22Rv1 (cell line): ENCODE measurements at regions not wholly inside any gene's neighbourhood (a gene's known extent, or its start where the extent isn't known, plus 50 kb on each side); places are given as distances from the start of the nearest gene placed in this dataset.

Experiments
- ZFX ChIP-seq: fragments of 450-650 bp; IDR thresholded peaks from 2 replicates; pipeline ENCODE4 v1.6.1; 2017; ENCODE audit warnings: antibody characterized with exemption, borderline replicate concordance
- TF ChIP-seq, protein P1 (sequence below): fragments of 450-650 bp; IDR thresholded peaks from 2 replicates; pipeline ENCODE4 v1.5.1; 2017; ENCODE audit warnings: mild to moderate bottlenecking

DNA sequence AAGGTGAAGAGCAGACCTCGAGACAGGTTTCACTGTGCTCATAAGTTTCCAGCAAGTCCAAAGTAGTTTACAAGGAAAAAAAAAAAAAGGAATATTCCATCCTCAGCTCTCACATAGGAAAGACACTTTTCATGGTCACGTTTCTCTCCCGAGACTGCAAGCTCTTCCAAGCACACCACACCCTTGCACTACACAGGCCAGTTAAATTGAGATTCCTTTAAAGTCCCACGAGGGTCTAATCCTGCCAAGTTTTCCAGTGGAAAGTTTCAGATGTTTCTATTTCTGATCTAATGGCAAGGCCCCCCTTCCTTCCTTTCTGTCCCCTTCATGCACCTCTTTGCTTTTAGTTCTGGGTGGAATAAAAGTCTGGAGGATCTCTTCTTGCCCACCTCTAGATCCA lies 67.9 kb upstream of the PCDH19 start:
- TF ChIP-seq, protein P1, sequence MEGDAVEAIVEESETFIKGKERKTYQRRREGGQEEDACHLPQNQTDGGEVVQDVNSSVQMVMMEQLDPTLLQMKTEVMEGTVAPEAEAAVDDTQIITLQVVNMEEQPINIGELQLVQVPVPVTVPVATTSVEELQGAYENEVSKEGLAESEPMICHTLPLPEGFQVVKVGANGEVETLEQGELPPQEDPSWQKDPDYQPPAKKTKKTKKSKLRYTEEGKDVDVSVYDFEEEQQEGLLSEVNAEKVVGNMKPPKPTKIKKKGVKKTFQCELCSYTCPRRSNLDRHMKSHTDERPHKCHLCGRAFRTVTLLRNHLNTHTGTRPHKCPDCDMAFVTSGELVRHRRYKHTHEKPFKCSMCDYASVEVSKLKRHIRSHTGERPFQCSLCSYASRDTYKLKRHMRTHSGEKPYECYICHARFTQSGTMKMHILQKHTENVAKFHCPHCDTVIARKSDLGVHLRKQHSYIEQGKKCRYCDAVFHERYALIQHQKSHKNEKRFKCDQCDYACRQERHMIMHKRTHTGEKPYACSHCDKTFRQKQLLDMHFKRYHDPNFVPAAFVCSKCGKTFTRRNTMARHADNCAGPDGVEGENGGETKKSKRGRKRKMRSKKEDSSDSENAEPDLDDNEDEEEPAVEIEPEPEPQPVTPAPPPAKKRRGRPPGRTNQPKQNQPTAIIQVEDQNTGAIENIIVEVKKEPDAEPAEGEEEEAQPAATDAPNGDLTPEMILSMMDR, result no peak
- TF ChIP-seq ZFX, result no peak
